Breast epithelium (tissue), 3 donors: ENCODE measurements at regions not wholly inside any gene's neighbourhood (a gene's known extent, or its start where the extent isn't known, plus 50 kb on each side); places are given as distances from the start of the nearest gene placed in this dataset.

Source experiments
- POLR2A ChIP-seq: fragments of 450-650 bp; IDR thresholded peaks from one replicate; pipeline ENCODE4 v1.6.1; 2016; ENCODE audit warnings: antibody characterized with exemption, mild to moderate bottlenecking, moderate library complexity
- POLR2AphosphoS5 ChIP-seq, 3 donors: sonication (generic); formaldehyde crosslinking; IDR thresholded peaks; one replicate each; pipeline ENCODE4 v1.6.1; 2017; ENCODE audit warnings: antibody characterized with exemption in 3 of 3
- TF ChIP-seq, protein P1 (sequence below), 3 donors: fragments of 450-650 bp; IDR thresholded peaks; one replicate each; pipeline ENCODE4 v1.5.1; 2016 to 2017; ENCODE audit warnings: antibody characterized with exemption in 3 of 3, mild to moderate bottlenecking in 3 of 3, moderate library complexity in 3 of 3

- TF ChIP-seq, protein P1, sequence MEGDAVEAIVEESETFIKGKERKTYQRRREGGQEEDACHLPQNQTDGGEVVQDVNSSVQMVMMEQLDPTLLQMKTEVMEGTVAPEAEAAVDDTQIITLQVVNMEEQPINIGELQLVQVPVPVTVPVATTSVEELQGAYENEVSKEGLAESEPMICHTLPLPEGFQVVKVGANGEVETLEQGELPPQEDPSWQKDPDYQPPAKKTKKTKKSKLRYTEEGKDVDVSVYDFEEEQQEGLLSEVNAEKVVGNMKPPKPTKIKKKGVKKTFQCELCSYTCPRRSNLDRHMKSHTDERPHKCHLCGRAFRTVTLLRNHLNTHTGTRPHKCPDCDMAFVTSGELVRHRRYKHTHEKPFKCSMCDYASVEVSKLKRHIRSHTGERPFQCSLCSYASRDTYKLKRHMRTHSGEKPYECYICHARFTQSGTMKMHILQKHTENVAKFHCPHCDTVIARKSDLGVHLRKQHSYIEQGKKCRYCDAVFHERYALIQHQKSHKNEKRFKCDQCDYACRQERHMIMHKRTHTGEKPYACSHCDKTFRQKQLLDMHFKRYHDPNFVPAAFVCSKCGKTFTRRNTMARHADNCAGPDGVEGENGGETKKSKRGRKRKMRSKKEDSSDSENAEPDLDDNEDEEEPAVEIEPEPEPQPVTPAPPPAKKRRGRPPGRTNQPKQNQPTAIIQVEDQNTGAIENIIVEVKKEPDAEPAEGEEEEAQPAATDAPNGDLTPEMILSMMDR (IDR thresholded peaks at IDR 0.05): no peak
- TF ChIP-seq POLR2A (no peak), POLR2AphosphoS5 (IDR thresholded peaks at IDR 0.05) (no peak)
Measured at GRCh38 chr6:130692659-130693058, 134.5 kb upstream of the SMLR1 start.
